ENCODE measurements at regions not wholly inside any gene's neighbourhood (a gene's known extent, or its start where the extent isn't known, plus 50 kb on each side); places are given as distances from the start of the nearest gene placed in this dataset.

DNA sequence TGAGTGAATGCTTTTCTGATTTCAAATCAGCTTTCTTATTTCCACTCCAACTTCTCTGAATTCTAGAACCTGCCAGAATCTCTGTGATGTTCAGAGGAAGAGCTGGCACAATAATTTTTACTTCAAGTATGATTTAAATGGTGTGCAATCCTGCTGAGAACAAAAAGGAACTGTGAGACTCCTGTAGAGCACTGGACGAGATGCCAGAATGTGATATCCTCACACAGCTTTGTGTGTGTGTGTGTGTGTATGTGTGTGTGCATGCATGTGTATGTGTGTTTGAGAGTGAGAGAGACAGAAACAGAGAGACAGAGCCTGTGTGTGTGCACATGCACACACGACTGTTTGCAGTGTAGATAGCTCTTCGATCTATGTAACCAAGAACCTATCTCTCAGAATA is 713.6 kb upstream of the ZP4 start:
- TF ChIP-seq SP1 (IDR thresholded peaks at IDR 0.05) (no peak), TAF1 (conservative IDR thresholded peaks at IDR 0.05) (no peak), RXRA (IDR thresholded peaks at IDR 0.05) (no peak)
- TF ChIP-seq, protein P1, sequence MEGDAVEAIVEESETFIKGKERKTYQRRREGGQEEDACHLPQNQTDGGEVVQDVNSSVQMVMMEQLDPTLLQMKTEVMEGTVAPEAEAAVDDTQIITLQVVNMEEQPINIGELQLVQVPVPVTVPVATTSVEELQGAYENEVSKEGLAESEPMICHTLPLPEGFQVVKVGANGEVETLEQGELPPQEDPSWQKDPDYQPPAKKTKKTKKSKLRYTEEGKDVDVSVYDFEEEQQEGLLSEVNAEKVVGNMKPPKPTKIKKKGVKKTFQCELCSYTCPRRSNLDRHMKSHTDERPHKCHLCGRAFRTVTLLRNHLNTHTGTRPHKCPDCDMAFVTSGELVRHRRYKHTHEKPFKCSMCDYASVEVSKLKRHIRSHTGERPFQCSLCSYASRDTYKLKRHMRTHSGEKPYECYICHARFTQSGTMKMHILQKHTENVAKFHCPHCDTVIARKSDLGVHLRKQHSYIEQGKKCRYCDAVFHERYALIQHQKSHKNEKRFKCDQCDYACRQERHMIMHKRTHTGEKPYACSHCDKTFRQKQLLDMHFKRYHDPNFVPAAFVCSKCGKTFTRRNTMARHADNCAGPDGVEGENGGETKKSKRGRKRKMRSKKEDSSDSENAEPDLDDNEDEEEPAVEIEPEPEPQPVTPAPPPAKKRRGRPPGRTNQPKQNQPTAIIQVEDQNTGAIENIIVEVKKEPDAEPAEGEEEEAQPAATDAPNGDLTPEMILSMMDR (IDR thresholded peaks at IDR 0.05; ENCODE audit: low read depth, low read length, missing input control) = no peak
